ENCODE measurements at regions not wholly inside any gene's neighbourhood (a gene's known extent, or its start where the extent isn't known, plus 50 kb on each side); places are given as distances from the start of the nearest gene placed in this dataset.

DNA sequence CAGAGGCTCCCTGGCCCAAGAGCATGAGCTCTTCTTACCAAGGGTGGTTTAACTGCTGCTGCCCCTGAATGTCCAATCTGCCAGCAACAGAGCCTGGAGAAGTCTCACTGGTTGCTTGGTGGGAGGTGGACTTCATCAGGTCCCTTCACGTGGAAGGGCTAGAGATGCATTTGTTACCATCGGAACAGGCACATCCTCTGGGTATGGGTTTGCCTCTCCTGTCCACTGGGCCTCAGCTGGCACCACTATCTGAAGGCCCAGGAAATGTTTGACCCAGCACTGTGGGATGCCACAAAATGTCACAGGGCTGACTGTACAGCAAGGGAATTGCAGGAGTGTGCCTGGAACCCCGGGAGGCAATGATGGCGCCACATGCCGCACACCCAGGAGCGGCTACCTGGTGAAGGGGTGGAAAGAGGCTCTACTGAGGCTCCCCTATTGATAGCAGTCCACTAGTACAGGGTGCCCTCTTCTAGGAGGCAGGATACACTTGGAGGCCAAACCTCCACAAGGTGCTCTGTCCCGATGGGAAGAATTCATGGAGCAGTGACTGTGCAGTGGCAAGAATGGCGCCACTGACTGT is 603.1 kb upstream of the MGMT start:
- TF ChIP-seq, protein P1, sequence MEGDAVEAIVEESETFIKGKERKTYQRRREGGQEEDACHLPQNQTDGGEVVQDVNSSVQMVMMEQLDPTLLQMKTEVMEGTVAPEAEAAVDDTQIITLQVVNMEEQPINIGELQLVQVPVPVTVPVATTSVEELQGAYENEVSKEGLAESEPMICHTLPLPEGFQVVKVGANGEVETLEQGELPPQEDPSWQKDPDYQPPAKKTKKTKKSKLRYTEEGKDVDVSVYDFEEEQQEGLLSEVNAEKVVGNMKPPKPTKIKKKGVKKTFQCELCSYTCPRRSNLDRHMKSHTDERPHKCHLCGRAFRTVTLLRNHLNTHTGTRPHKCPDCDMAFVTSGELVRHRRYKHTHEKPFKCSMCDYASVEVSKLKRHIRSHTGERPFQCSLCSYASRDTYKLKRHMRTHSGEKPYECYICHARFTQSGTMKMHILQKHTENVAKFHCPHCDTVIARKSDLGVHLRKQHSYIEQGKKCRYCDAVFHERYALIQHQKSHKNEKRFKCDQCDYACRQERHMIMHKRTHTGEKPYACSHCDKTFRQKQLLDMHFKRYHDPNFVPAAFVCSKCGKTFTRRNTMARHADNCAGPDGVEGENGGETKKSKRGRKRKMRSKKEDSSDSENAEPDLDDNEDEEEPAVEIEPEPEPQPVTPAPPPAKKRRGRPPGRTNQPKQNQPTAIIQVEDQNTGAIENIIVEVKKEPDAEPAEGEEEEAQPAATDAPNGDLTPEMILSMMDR (conservative IDR thresholded peaks at IDR 0.05; ENCODE audit: low read depth, low read length) = no peak
- TF ChIP-seq EZH2phosphoT487 (IDR thresholded peaks at IDR 0.05; ENCODE audit: borderline replicate concordance, low read length) = no peak

All from PC-3 (cell line).